Stimulated activated memory B cell treated with anti-CD40 and anti-IgM and Interleukin-4, amounts not matched to agents 10 μg/mL and 1 μg/mL and 100 μg/mL, for 72 hours (primary cell): ENCODE measurements at regions not wholly inside any gene's neighbourhood (a gene's known extent, or its start where the extent isn't known, plus 50 kb on each side); places are given as distances from the start of the nearest gene placed in this dataset.

Experiments
- ATAC-seq: fragments of 150-1000 bp; cut with Tn5 transposase; 2 replicates; pipeline ENCODE4 v1.10.0; 2021
- H3K27ac Mint-ChIP-seq: one replicate; pipeline ENCODE4 v1.8.0; 2022; ENCODE audit warnings: mild to moderate bottlenecking, mixed read lengths
- H3K27me3 Mint-ChIP-seq: one replicate; pipeline ENCODE4 v1.8.0; 2022; ENCODE audit warnings: mixed read lengths
- H3K36me3 Mint-ChIP-seq: one replicate; pipeline ENCODE4 v1.8.0; 2022; ENCODE audit warnings: mixed read lengths
- H3K4me1 Mint-ChIP-seq: one replicate; pipeline ENCODE4 v1.8.0; 2022; ENCODE audit warnings: mixed read lengths
- H3K4me3 Mint-ChIP-seq: one replicate; pipeline ENCODE4 v1.8.0; 2022; ENCODE audit warnings: mild to moderate bottlenecking, moderate library complexity, mixed read lengths
- H3K9me3 Mint-ChIP-seq: one replicate; pipeline ENCODE4 v1.8.0; 2022; ENCODE audit warnings: mixed read lengths

DNA sequence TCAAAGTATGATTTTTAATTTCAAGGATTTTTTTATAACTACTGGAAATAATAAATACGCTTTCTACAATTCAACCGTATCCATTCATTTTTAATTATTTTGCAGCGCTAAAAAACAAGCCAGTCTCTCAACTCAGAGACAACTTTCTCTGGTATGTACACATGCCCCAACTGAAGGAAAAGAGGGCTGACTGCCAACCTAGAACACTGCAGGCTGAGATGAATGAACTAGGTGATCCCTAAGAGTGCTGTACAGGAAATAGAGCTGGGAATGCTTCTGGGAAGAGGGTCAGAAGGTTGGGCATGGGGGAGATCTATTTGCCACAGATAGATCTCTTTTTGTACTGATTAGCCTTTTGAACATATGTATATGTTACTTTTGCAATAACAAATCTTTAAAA, 460.1 kb downstream of the NR4A2 start:
- Mint-ChIP-seq H3K4me1 (no peaks in the 10 kb centered on the region), H3K4me3 (no peak overlapping the region), H3K9me3 (peaks cover 8% of the 10 kb centered on the region), H3K27me3 (no peaks in the 10 kb centered on the region), H3K27ac (no peak overlapping the region), H3K36me3 (no peaks in the 10 kb centered on the region)
- ATAC-seq, result no peak

DNA sequence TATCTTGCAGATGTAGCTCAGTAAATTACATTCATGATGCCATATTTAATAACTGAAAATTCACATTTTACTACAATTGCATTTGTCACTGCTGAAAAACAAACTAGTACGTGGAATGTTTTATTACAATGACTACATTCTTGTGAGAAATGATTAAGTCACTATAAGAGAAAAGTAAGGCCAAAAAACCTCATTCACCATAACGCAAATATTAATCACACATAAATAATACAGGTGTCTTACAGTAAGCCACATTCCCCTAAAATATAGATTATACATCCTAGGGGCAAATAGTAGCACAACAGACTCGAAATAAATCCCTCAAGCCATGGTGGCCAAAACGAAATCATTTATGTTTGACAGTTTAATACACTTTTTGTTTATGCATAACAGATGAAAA, 460.6 kb downstream of the NR4A2 start:
- Mint-ChIP-seq H3K36me3 (no peaks in the 10 kb centered on the region), H3K4me3 (no peak overlapping the region), H3K4me1 (no peaks in the 10 kb centered on the region), H3K27ac (no peak overlapping the region), H3K9me3 (peaks cover 8% of the 10 kb centered on the region), H3K27me3 (no peaks in the 10 kb centered on the region)
- ATAC-seq, result no peak

DNA sequence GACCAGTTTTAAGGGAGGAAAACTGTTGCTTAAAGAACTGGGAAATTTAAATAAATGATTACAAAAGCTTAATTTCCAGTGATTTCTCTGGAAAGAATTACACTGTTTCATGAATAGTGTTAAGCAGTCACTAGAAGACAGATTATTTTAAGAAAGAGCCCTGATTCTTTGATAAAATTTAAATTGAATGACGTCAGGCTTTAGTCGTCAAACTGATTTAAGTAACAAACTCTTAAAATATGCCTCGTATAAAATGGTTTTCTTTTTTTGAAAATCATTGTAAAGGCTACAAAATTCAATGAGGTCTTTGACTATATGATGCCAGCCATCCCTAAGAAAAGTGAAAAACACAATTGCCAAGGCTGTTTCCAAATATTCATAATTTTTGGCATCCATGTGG, 465.0 kb downstream of the NR4A2 start:
- Mint-ChIP-seq H3K27me3 (no peaks in the 10 kb centered on the region), H3K27ac (no peak overlapping the region), H3K4me1 (no peaks in the 10 kb centered on the region), H3K36me3 (no peaks in the 10 kb centered on the region), H3K4me3 (no peak overlapping the region), H3K9me3 (no peaks in the 10 kb centered on the region)
- no peak for ATAC-seq

DNA sequence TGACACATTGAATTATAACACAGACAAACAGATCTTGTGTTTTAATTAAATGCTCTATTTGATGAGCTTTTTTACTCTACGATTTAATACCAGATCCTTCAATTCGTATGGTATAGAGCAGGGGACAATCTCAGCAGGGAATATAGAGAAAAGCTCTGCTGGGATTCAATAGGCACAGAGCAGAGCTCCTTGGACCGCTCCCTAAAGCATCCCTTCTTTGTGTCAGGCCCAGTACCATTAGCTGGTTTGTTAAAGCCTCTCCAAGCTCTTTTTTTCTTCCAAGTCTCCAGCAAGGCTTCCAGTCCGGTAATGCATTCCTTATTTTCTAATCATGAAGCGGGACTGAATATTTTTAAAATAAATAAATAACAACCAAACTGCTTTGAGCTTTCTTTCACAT, 466.0 kb downstream of the NR4A2 start:
- Mint-ChIP-seq H3K27me3 (no peaks in the 10 kb centered on the region), H3K9me3 (no peaks in the 10 kb centered on the region), H3K36me3 (no peaks in the 10 kb centered on the region), H3K27ac (no peak overlapping the region), H3K4me3 (no peak overlapping the region), H3K4me1 (no peaks in the 10 kb centered on the region)
- ATAC-seq, result no peak

DNA sequence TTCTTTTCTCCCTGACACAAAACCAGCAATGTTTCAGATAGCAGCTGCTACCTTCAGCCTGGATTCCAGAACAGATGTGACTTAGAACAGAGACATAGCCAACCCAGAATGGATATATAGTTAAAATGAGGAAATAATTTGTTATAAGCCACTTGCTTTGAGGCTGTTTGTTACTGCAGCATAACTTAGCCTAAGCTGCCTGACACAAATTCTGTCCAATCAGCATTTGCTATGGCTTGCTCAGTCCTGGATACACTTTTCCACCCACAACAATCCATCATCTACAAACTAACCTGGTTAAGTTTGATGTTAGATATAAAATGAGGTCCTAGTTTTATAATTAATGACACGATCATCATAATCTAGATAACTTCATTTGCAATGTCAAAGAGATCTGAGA, 480.4 kb downstream of the NR4A2 start:
- H3K27ac Mint-ChIP-seq, result no peak overlapping the region
- no peaks in the 10 kb centered on the region for H3K36me3 Mint-ChIP-seq
- no peaks in the 10 kb centered on the region for H3K9me3 Mint-ChIP-seq
- H3K27me3 Mint-ChIP-seq, result no peaks in the 10 kb centered on the region
- ATAC-seq, result no peak
- H3K4me1 Mint-ChIP-seq, result no peaks in the 10 kb centered on the region
- H3K4me3 Mint-ChIP-seq, result no peak overlapping the region

DNA sequence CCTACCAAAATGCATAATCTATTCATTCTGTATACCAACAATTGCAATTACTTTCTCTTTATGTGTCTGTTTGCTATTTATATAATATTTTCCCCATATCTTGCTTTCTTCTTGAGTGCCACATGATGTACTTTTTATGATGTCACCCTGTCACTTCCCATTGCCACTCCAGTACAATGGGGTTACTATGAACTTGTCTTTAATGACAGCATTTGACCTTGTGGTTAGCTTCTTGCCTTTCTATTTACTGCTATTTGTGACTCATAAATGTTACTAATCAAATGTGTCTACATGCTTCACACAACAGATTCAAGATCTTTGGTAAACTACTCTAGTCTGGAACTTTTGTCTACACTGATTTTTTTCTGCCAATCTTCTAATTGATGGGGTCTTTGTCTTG, 486.3 kb downstream of the NR4A2 start:
- no peak for ATAC-seq
- no peak overlapping the region for H3K4me3 Mint-ChIP-seq

DNA sequence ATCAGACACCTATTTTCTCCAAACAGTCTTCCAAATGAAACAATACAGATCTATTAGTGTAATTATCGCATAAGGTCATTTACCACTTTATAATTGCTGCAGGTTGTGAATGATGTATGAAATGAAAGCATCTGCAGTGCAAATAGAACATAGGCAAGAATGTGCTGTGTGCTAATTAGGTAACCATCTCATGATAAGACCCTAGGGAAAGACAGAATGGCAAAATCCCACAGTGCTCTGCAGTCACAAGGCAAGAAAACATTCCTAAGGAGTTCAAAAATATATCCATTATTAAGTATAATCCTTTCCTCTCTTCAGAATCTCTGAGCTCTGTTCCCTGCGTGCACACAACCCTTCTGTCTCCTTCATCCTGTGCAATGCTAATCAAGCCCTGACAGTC, 488.1 kb downstream of the NR4A2 start:
- H3K9me3 Mint-ChIP-seq, result no peaks in the 10 kb centered on the region
- no peaks in the 10 kb centered on the region for H3K4me1 Mint-ChIP-seq
- no peak overlapping the region for H3K27ac Mint-ChIP-seq
- H3K4me3 Mint-ChIP-seq, result no peak overlapping the region
- no peak for ATAC-seq
- no peaks in the 10 kb centered on the region for H3K27me3 Mint-ChIP-seq
- no peaks in the 10 kb centered on the region for H3K36me3 Mint-ChIP-seq

More for the DNA sequence above, 486.3 kb downstream of the NR4A2 start:
- no peaks in the 10 kb centered on the region for H3K27me3 Mint-ChIP-seq
- no peaks in the 10 kb centered on the region for H3K9me3 Mint-ChIP-seq
- no peaks in the 10 kb centered on the region for H3K4me1 Mint-ChIP-seq
- no peaks in the 10 kb centered on the region for H3K36me3 Mint-ChIP-seq
- H3K27ac Mint-ChIP-seq, result no peak overlapping the region

DNA sequence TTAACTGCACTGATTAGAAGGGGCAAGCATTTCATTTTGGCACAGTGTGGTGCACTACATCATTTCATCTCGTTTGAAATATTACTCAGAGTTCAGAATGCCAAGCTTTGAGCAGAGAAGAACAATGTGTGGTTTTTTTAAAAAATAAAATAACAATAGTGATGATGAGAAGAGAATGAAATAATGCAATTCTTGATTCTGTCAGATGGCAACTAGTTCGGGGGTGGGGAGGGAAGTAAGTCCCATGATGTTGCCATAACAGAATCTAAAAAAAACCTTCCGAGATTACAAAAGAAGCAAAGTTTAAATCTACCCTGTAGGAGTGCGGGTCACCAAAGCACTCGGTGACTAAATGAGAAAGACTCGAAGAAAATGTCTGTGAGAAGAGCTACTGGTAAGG, 490.4 kb downstream of the NR4A2 start:
- H3K9me3 Mint-ChIP-seq, result no peaks in the 10 kb centered on the region
- no peak for ATAC-seq
- no peak overlapping the region for H3K27ac Mint-ChIP-seq
- H3K27me3 Mint-ChIP-seq, result no peaks in the 10 kb centered on the region
- H3K4me3 Mint-ChIP-seq, result no peak overlapping the region
- H3K36me3 Mint-ChIP-seq, result no peaks in the 10 kb centered on the region
- no peaks in the 10 kb centered on the region for H3K4me1 Mint-ChIP-seq

DNA sequence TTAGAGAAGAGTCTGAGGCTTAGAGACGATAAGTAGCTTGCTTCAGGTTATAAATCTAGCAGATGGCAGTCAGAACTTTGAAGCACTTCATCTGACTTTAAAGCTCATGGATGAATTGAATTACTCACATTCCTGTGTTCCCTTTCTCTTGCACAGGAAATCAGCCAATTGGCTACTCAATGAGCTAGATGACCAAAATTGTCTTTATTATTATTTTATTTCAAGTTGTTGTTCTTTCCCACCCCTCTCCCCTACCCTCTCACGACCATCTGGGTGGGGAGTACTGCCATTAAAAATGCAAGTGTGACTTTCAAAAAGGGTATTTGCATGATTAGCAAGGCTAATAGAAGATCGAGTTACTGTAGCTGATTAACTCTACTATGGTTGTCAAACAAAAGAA, 491.1 kb downstream of the NR4A2 start:
- Mint-ChIP-seq H3K36me3 (no peaks in the 10 kb centered on the region), H3K9me3 (no peaks in the 10 kb centered on the region), H3K4me1 (no peaks in the 10 kb centered on the region), H3K4me3 (no peak overlapping the region), H3K27ac (no peak overlapping the region), H3K27me3 (no peaks in the 10 kb centered on the region)
- no peak for ATAC-seq

DNA sequence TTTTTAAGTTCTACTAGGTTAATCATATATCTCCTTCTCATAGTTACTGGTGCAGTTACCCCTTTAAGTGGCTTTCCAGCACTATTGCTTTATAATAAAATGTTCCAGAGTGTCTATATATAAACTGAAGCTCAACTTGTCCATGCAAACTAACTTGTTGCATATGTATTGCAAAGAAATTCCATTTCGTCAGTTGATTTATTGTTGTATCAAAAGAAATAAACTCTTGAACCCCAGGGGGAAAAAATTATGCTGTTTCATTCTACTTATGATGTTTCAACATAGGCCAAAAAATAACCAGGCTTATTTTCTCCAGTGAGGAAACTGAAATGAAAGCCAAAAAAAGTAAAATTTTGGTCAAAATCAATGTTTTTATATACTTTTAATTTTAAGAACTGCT, 491.9 kb downstream of the NR4A2 start:
- Mint-ChIP-seq H3K4me1 (no peaks in the 10 kb centered on the region), H3K36me3 (no peaks in the 10 kb centered on the region), H3K27me3 (no peaks in the 10 kb centered on the region), H3K4me3 (no peak overlapping the region), H3K9me3 (no peaks in the 10 kb centered on the region), H3K27ac (no peak overlapping the region)
- ATAC-seq, result no peak

DNA sequence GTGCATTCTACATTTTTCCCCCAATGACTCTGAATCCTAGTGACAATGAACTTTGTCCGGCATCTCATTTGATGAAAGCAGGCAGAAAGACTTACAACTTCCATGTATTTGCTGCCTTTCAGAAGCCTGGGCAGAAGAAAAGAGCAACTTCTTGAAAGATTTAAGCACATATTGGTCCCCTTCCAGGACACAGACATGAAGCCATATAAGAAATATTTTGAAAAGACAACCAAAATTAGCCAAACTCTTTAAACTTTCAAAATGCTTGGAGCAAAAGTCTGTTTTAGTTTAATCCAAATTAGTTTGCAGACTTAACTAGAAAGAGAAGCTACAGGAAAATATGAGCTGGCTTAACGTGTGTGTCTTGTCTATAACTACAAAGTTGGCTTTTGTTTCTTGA, 492.5 kb downstream of the NR4A2 start:
- ATAC-seq, result no peak
- Mint-ChIP-seq H3K4me3 (no peak overlapping the region), H3K9me3 (no peaks in the 10 kb centered on the region), H3K36me3 (no peaks in the 10 kb centered on the region), H3K4me1 (no peaks in the 10 kb centered on the region), H3K27ac (no peak overlapping the region), H3K27me3 (no peaks in the 10 kb centered on the region)

DNA sequence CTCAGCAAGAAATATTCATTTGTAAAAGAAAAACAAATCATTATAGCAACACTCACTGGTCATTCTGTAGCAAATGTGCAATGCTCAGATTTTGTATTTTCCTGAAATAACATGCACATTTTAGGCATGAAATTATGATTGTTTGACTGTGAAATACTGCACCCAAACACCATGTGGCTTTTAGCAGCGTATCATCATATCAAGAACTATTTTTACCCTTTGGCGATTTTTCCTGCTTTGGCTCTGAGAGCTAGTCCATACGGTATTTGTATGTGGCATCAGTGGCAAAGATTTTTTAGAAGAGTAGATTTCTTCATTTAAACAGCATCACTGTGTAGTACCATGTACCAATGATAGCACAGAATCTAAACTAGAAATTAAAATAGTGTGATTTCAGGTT, 493.1 kb downstream of the NR4A2 start:
- Mint-ChIP-seq H3K27me3 (no peaks in the 10 kb centered on the region), H3K9me3 (no peaks in the 10 kb centered on the region), H3K36me3 (no peaks in the 10 kb centered on the region), H3K4me1 (no peaks in the 10 kb centered on the region), H3K4me3 (no peak overlapping the region), H3K27ac (no peak overlapping the region)
- no peak for ATAC-seq

DNA sequence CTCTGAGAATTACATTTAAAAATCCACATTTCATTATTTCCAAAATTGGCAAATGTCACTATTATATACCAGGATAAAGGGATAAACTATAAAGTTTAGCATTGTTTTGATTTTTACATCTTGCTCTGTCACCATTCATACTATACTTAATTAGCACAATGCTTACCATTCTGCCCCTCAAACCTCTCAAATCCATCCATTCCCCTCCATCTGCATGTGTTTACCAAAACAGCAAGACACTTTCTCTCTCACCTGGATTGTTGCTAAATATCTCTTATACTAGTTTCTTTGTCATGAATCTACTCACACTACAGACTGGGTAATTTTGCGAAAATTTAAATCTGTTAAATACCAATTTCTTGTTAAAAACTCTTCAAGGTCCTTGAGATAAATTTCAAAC, 496.1 kb downstream of the NR4A2 start:
- H3K4me3 Mint-ChIP-seq, result no peak overlapping the region
- H3K4me1 Mint-ChIP-seq, result no peaks in the 10 kb centered on the region
- H3K27me3 Mint-ChIP-seq, result no peaks in the 10 kb centered on the region
- ATAC-seq, result no peak
- H3K36me3 Mint-ChIP-seq, result no peaks in the 10 kb centered on the region
- no peak overlapping the region for H3K27ac Mint-ChIP-seq
- no peaks in the 10 kb centered on the region for H3K9me3 Mint-ChIP-seq

DNA sequence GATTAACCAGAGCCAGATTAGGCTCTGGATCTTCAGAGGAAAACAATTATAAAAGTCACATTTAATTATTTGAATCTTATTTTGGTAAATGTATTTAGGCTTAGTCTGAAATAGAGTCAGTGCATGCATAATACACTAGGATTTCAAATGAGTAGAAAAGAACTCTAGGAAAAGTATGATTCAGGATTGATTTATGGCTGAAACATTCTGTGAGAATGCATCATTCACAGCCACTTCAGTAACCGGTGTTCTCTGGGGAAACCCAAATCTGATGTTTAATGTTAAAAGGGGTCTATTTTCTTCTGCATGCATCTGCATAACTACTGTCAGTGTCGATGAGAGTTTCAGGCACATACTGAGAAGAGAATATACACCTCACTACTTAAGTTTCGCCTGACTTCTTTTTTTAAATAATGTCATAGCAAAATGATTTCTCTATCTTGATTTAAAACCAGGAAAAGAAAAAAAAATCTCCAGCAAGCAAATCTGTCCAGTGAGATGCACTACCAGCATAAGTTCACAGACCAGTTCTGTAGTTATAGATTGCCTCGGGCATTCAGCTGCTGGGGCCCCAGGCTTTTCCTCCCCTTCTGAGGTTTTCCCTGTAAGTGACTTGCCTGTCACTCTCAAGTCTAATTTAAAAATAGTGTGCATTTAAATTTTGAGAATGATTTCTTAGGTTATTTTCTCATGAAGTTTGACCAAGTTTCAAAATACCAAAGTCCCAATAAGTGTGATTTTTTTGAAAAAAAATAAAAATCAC, 501.5 kb downstream of the NR4A2 start:
- Mint-ChIP-seq H3K27me3 (no peaks in the 10 kb centered on the region), H3K27ac (no peak overlapping the region), H3K4me1 (no peaks in the 10 kb centered on the region), H3K4me3 (no peak overlapping the region), H3K36me3 (no peaks in the 10 kb centered on the region), H3K9me3 (no peaks in the 10 kb centered on the region)
- no peak for ATAC-seq

DNA sequence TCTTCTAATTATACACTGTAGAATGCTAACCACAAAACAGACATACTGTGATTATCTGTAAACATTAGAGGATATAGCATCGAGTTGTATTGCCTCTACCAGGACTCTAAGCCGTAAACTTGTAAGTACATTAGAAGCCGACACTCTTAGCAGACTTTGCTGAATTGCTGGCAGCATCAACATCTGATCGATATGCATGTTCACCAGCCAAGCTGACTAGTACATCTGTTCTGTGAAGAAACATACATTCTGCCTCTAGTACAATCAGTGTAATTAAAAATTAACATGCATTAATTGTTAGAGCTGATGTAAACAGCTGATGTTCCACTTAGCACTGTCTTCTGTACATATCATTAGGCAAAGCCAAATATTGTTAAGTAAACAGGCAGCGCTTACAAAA, 502.2 kb downstream of the NR4A2 start:
- Mint-ChIP-seq H3K4me3 (no peak overlapping the region), H3K27ac (no peak overlapping the region), H3K27me3 (no peaks in the 10 kb centered on the region), H3K36me3 (no peaks in the 10 kb centered on the region), H3K4me1 (no peaks in the 10 kb centered on the region), H3K9me3 (no peaks in the 10 kb centered on the region)
- no peak for ATAC-seq

DNA sequence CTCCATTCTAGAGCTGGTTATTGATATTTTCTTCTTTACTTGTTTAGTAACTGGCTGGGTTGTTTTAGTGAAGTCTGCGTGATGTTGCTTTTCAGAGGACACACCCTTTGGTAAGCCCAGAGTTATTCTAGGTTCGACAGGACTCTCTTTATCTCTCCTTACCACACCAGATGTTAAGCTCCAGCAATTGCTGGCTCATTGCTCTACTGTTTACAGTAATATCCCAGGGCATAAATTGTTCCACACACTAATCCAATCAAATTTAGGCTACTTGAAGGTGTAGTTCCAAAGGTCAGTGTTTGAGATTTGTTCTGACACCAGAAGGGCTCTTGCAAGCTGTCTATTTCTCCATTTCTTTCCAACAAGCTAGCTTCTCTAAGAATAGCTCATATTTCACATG, 506.6 kb downstream of the NR4A2 start:
- H3K4me1 Mint-ChIP-seq, result no peaks in the 10 kb centered on the region
- no peak overlapping the region for H3K4me3 Mint-ChIP-seq
- H3K27me3 Mint-ChIP-seq, result no peaks in the 10 kb centered on the region
- no peak for ATAC-seq
- H3K36me3 Mint-ChIP-seq, result no peaks in the 10 kb centered on the region
- H3K9me3 Mint-ChIP-seq, result no peaks in the 10 kb centered on the region
- H3K27ac Mint-ChIP-seq, result no peak overlapping the region

DNA sequence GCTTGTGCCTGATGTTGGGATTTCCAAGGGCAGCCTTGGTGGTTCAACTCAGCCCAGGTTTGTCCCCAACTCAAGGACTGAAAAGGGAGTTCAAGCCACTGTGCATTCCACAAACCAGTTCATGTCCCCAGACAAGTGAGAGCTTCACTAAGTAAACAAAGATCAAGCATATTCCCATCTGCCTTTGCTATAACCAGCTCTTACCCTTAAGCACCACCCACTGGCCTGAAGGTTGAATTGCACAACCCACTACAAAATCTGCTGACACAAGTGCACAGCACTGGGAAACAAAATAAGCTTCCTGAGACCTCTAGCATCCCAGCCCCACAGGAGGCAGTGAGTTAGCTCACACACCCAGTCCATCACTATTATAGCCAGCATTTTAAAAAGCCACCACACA, 516.7 kb downstream of the NR4A2 start:
- no peaks in the 10 kb centered on the region for H3K27me3 Mint-ChIP-seq
- no peaks in the 10 kb centered on the region for H3K9me3 Mint-ChIP-seq
- no peaks in the 10 kb centered on the region for H3K36me3 Mint-ChIP-seq
- H3K4me1 Mint-ChIP-seq, result no peaks in the 10 kb centered on the region
- H3K27ac Mint-ChIP-seq, result no peak overlapping the region
- no peak for ATAC-seq
- no peak overlapping the region for H3K4me3 Mint-ChIP-seq
